Tibial nerve (tissue), 4 donors: ENCODE measurements at regions not wholly inside any gene's neighbourhood (a gene's known extent, or its start where the extent isn't known, plus 50 kb on each side); places are given as distances from the start of the nearest gene placed in this dataset.

Source experiments
- CTCF ChIP-seq, 5 experiments: fragments of 200-600 bp in 3 of 5; fragments of 450-650 bp in 2 of 5; sonication (generic) in 3 of 5; IDR thresholded peaks; one replicate each; pipeline ENCODE4 v1.5.1; 2016 to 2019; ENCODE audit warnings: antibody characterized with exemption in 5 of 5, mild to moderate bottlenecking in 3 of 5, moderate library complexity in 2 of 5
- EP300 ChIP-seq, 2 donors: sonication (generic); formaldehyde crosslinking; IDR thresholded peaks; one replicate each; pipeline ENCODE4 v1.6.1; 2017; ENCODE audit warnings: antibody characterized with exemption in 2 of 2, mild to moderate bottlenecking in 1 of 2
- POLR2A ChIP-seq, 2 donors: fragments of 450-650 bp; IDR thresholded peaks; one replicate each; pipeline ENCODE4 v1.6.1; 2017; ENCODE audit warnings: antibody characterized with exemption in 2 of 2, mild to moderate bottlenecking in 2 of 2, moderate library complexity in 2 of 2

DNA sequence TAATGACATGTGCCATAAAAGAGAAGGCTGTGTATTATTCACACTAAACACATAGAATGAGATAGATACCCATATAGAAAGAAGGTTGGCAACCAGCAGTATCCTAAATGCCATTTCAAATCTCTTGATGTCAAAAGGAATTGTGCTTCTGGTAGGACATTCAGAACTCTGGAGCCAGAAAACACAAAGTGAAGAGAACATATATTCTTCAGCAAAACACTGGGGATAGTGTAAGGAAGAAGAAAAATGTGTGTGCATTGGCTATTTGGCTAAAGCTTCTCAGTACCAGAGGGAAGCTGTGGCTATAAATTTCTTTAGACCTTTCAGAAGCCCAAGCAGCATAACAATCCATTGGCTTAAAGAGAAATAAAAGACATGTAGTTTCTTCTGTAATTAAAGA, 551.6 kb upstream of the C9orf72 start:
- TF ChIP-seq POLR2A (IDR thresholded peaks at IDR 0.05), result no peak
- no peak for TF ChIP-seq EP300 (IDR thresholded peaks at IDR 0.05)
- TF ChIP-seq CTCF (IDR thresholded peaks at IDR 0.05), result no peak
